HG03460 (cell line): ENCODE measurements at regions not wholly inside any gene's neighbourhood (a gene's known extent, or its start where the extent isn't known, plus 50 kb on each side); places are given as distances from the start of the nearest gene placed in this dataset.
"Not testable (repeated sequence)": the region's sequence is repeated elsewhere in the genome, so short reads cannot be mapped to it uniquely, and the experiment has no call there.

Experiments
- ATAC-seq: cut with Tn5 transposase; IDR thresholded peaks from one replicate; pipeline ENCODE4 v1.9.1; 2021; ENCODE audit not compliant: unreplicated experiment

- no peak for ATAC-seq
Measured at GRCh38 chr12:75742048-75742447, 230.6 kb upstream of the KRR1 start.

- no peak for ATAC-seq
Measured at GRCh38 chr12:75739912-75740311, 228.5 kb upstream of the KRR1 start.

- ATAC-seq = not testable (repeated sequence)
Measured at GRCh38 chr12:75739098-75739497, 227.7 kb upstream of the KRR1 start.

GRCh38 chr12:75738486-75738885, 227.1 kb upstream of the KRR1 start:
- ATAC-seq = peak; percentile 92

- no peak for ATAC-seq
Measured at GRCh38 chr12:75735853-75736252, 224.4 kb upstream of the KRR1 start.

- no peak for ATAC-seq
Measured at GRCh38 chr12:75728826-75729225, 217.4 kb upstream of the KRR1 start.

- no peak for ATAC-seq
Measured at GRCh38 chr12:75727577-75727976, 216.2 kb upstream of the KRR1 start.

GRCh38 chr12:75725521-75726111, 214.2 kb upstream of the KRR1 start:
- no peak for ATAC-seq

GRCh38 chr12:75724928-75725312, 213.5 kb upstream of the KRR1 start:
- ATAC-seq = no peak

- ATAC-seq = no peak
Measured at GRCh38 chr12:75724307-75724927, 213.0 kb upstream of the KRR1 start.

- peak; percentile 88 for ATAC-seq
Measured at GRCh38 chr12:75722714-75723200, 211.3 kb upstream of the KRR1 start.

GRCh38 chr12:75721796-75722195, 210.4 kb upstream of the KRR1 start:
- no peak for ATAC-seq

- no peak for ATAC-seq
Measured at GRCh38 chr12:75720812-75721641, 209.6 kb upstream of the KRR1 start.

- no peak for ATAC-seq
Measured at GRCh38 chr12:75717902-75718301, 206.5 kb upstream of the KRR1 start.

- no peak for ATAC-seq
Measured at GRCh38 chr12:75716291-75717025, 205.0 kb upstream of the KRR1 start.

GRCh38 chr12:75715682-75716081, 204.3 kb upstream of the KRR1 start:
- ATAC-seq = no peak

GRCh38 chr12:75715323-75715644, 203.9 kb upstream of the KRR1 start:
- no peak for ATAC-seq

GRCh38 chr12:75714462-75715322, 203.3 kb upstream of the KRR1 start:
- ATAC-seq = no peak

GRCh38 chr12:75713434-75713833, 202.0 kb upstream of the KRR1 start:
- no peak for ATAC-seq

GRCh38 chr12:75712223-75712622, 200.8 kb upstream of the KRR1 start:
- no peak for ATAC-seq

- ATAC-seq = no peak
Measured at GRCh38 chr12:75711271-75711670, 199.9 kb upstream of the KRR1 start.
